GM18511 (cell line): ENCODE measurements at regions not wholly inside any gene's neighbourhood (a gene's known extent, or its start where the extent isn't known, plus 50 kb on each side); places are given as distances from the start of the nearest gene placed in this dataset.

Experiments used
- ATAC-seq: cut with Tn5 transposase; IDR thresholded peaks from one replicate; pipeline ENCODE4 v1.9.1; 2021; ENCODE audit warnings: mild to moderate bottlenecking, moderate library complexity; ENCODE audit not compliant: unreplicated experiment

- ATAC-seq: no peak
Observed at GRCh38 chr9:107699231-107699630, 209.7 kb upstream of the KLF4 start.

- no peak for ATAC-seq
Observed at GRCh38 chr9:107698779-107699178, 209.2 kb upstream of the KLF4 start.

- ATAC-seq: no peak
Observed at GRCh38 chr9:107696302-107696701, 206.7 kb upstream of the KLF4 start.

GRCh38 chr9:107694390-107694789 lies 204.8 kb upstream of the KLF4 start:
- no peak for ATAC-seq

GRCh38 chr9:107693625-107694326 lies 204.2 kb upstream of the KLF4 start:
- ATAC-seq: no peak

GRCh38 chr9:107691664-107692063 lies 202.1 kb upstream of the KLF4 start:
- no peak for ATAC-seq

GRCh38 chr9:107690021-107690420 lies 200.5 kb upstream of the KLF4 start:
- ATAC-seq: no peak

- no peak for ATAC-seq
Observed at GRCh38 chr9:107688728-107689127, 199.2 kb upstream of the KLF4 start.

- no peak for ATAC-seq
Observed at GRCh38 chr9:107685901-107686300, 196.3 kb upstream of the KLF4 start.

- ATAC-seq: no peak
Observed at GRCh38 chr9:107685376-107685775, 195.8 kb upstream of the KLF4 start.

- no peak for ATAC-seq
Observed at GRCh38 chr9:107684224-107684623, 194.7 kb upstream of the KLF4 start.

GRCh38 chr9:107683566-107683965 lies 194.0 kb upstream of the KLF4 start:
- no peak for ATAC-seq

- no peak for ATAC-seq
Observed at GRCh38 chr9:107681988-107682387, 192.4 kb upstream of the KLF4 start.

GRCh38 chr9:107675351-107676259 lies 186.0 kb upstream of the KLF4 start:
- ATAC-seq: no peak

GRCh38 chr9:107674721-107675277 lies 185.2 kb upstream of the KLF4 start:
- no peak for ATAC-seq

GRCh38 chr9:107673861-107674720 lies 184.5 kb upstream of the KLF4 start:
- no peak for ATAC-seq

- ATAC-seq: no peak
Observed at GRCh38 chr9:107671588-107671987, 182.0 kb upstream of the KLF4 start.

- no peak for ATAC-seq
Observed at GRCh38 chr9:107669422-107669821, 179.9 kb upstream of the KLF4 start.

- no peak for ATAC-seq
Observed at GRCh38 chr9:107667231-107668070, 177.9 kb upstream of the KLF4 start.

- no peak for ATAC-seq
Observed at GRCh38 chr9:107665057-107665456, 175.5 kb upstream of the KLF4 start.
